NOMO-1 treated with dmso at 0.1 percent for 144 hours (cell line): ENCODE measurements at regions not wholly inside any gene's neighbourhood (a gene's known extent, or its start where the extent isn't known, plus 50 kb on each side); places are given as distances from the start of the nearest gene placed in this dataset.
A peak's percentile ranks its signal among the peaks of the same experiment; 100 is the strongest.
"Not testable (repeated sequence)": the region's sequence is repeated elsewhere in the genome, so short reads cannot be mapped to it uniquely, and the experiment has no call there.

ENCODE experiments used
- DNase-seq: peaks from one replicate; lab custom pipeline; 2025; ENCODE audit not compliant: unreplicated experiment; lab: John Stamatoyannopoulos, UW

DNA sequence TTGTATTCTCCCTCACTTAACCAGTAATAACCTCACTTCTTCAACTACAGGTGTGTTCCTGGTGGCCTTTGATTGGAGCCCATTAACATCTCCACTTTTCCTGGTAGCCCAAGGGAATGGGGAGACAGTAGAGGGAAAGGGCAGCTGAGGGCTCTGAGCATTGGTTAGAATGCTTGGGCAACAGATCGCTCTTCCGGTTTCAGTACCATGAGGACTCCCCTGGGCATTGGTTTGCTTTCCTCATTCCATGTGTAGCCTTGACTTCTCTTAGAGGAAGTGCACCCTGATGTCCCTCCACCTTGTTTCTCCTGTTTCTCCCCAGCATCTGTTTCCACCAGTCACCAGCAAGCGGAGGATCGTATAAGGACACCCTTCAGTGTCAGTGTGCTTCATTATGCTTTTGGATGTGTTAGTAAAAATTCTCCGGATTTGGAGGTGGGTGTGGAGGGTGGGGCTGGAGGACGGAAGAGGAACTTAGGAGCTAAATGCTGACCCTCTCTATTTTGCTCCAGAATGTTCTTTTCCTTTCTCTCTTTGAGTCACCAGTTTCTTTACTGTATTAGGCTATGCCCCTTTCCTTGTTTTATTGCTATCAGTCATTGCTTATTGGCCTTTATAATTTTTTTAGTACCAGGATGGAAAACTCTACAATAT is 50.6 kb upstream of the ZNG1B start:
- DNase-seq = not testable (repeated sequence)

DNA sequence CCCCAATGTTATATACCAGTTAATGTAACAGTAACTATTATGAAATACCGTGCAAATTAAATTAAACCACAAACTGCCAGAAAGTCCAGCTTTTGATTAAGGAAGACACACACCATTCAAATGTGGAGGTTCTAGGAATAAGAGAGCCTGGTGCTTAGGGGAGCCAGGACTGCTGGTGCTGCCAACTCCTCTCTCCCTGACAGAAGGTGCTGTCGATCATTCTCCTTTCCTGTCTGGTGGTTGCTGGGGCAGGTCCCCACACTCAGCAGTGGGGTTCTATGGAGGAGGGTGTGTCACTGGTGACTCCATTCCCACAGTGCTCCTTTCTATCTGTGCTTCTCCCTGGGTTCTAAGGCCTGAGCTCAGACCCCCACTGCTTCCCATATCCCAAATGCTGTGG is 57.9 kb upstream of the ZNG1B start:
- DNase-seq = not testable (repeated sequence)

DNA sequence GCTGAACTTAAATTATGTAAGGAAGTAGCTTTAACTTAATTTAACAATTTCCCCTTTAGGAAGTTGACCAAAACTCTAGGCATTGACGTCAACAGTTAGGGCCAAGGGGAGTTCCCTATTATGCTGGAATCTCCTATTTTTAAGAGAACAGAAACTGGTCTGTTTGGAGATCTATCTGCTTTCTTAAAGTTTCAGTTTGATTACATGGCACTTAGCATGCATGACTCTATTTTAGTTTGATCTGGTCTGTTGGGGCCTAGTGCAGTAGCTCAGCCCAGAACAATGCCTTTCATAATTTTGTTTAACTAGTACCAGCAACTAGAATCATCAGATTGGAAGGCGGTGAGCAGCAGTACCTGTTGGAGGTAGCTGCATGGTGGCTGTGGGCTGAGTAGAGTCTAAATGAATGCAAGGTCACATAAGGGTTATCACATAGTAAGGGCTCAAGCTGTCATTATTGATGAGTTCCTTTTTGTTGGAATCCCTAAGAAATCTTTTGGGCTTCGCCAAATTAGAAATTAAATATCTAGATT is 60.5 kb upstream of the ZNG1B start:
- no peak for DNase-seq

DNA sequence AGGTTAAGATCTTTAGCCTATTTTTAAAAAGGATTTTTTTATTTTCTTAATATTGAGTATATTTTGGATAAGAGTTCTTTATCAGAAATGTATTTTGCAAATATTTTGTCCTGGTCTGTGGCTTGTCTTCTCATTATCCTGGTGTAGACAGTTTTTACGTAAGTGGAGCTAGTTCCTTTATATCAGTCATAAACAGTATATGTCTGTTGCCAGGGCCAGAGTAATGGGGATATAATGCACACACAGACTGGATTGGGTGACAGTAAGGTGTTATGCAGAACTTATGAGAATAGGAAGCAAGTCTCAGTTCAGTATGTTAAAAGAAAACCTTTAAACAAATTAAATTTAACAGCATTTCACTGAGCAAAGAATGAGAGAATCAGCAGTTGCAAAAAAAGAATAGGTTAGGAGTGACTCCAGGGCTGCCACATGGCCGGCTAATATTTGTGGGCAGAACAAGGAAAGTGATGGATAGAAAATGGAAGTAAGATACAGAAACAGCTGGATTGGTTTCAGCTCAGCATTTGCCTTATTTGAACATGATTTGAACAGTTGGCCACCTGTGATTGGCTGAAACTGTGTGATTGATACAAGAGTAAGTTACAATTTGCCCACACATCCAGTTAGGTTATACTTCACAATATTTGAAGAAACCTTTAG is 61.1 kb upstream of the ZNG1B start:
- DNase-seq = no peak

DNA sequence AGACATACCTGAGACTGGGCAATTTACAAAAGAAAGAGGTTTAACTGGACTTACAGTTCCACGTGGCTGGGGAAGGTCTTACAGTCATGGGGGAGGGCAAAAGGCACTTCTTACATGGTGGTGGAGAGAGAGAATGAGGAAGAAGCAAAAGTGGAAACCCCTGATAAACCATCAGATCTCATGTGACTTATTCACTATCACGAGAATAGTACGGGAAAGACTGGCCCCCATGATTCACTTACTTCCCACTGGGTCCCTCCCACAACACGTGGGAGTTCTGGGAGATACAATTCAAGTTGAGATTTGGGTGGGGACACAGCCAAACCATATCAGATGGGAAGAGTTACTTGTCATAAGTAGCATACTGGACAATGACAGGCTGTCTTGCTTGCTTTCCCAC is 62.6 kb upstream of the ZNG1B start:
- not testable (repeated sequence) for DNase-seq

DNA sequence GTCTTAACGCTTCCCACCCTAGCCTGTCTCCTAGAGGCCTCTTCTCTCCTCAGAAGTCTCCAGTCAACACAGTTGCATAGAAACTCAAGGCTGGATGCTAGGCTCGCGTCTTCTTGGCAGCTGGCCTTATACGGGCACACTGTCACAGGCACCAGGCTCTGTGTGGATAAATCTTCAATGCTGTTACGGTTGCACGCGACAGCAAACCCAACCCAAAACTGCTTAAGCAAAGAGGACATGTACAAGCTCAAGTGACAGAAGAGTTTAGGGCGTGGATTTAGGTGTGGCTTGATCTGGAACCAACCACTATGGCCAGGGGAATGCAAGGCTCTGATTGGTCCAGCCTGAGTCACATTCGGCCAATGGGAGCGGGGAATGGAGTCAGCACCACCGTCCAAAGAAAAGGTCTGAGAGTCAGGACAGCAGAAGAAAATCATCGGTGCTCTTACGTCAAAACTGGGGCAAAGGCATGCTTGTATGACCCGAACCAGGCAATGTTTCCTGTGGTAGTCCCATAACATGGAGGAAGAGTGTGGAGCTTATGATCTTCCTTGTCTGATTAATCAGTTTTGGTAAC is 65.1 kb upstream of the ZNG1B start:
- DNase-seq = not testable (repeated sequence)

DNA sequence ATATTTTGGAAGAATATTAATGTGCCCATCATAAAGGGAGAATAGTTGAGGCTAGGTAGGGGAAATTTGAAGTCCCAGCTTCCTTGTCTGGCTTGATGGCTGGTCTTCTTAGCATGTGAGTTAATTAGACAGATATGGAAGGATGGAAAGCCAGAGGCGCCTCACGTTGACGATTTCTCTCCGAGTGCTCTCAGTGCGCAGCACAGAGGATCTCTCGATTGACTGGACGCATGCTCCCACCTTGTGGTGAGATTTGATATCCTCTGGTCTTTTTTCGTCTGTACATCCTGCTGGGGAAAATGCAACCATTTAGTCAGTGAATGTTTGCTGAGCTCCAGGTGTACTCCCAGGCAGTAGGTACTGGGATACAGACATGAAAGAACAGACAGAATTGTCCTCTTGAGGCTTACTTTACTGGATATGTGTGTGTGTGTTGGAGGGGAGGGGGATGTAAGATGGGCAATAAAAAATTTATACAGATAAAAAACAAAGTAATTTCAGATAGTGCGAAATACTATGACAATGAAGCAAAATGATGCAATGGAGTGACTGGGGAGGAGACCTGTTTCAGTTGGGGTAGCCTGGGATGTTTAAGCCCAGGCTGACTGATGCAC is 66.9 kb upstream of the ZNG1B start:
- no peak for DNase-seq

DNA sequence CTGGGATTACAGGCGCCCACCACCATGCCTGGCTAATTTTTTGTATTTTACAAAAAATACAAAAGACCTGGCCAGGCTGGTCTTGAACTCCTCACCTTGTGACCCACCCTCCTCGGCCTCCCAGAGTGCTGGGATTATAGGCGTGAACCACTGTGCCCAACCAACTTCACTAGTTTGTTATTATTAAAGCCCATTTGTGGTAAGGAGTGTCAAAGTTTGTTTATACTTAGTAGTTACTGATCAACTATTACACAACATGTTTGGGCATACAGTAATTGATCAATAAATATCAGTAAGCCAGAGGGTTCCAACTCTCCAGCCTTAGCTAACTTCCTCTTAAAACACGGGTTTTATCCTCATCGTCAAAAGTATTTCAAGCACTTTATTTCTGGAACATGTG is 67.5 kb upstream of the ZNG1B start:
- DNase-seq = no peak

DNA sequence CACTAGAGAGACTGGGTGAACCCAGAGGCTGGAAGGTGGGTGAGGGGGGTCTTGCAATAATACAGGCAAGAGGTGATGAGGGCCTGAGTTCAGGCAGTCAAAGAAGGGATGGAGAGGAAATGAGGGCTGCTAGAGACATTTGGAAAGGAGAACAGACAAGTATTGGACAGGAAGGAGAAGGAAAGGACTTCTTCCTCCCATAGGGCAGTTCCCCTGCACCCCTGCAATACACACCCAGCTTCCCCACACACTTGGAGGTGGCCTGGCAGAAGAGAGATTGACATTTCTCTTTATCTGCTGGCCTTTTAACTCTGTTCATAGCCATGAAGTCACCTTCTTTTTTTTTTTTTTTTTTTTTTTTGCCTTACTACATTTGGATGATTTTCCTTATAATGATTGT is 68.9 kb upstream of the ZNG1B start:
- not testable (repeated sequence) for DNase-seq

DNA sequence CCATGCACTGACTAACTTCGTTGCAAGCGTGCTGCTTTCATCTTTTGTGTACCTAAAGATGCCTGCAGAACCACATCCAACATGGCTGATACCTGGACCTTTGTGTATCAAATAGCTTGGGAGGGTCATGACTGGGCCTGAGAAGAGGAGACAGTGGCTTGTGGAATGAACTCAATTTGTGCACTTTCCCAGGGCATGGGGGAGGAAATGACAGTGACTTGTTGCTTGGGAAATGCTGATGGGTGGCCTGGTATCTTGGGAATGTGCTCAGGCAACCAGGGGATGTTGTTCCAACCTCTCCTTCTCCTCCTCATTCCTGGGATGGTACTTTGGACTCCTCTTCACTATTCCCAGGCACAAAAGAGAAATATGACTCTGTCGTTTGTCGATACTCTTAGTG is 70.7 kb upstream of the ZNG1B start:
- DNase-seq = not testable (repeated sequence)

DNA sequence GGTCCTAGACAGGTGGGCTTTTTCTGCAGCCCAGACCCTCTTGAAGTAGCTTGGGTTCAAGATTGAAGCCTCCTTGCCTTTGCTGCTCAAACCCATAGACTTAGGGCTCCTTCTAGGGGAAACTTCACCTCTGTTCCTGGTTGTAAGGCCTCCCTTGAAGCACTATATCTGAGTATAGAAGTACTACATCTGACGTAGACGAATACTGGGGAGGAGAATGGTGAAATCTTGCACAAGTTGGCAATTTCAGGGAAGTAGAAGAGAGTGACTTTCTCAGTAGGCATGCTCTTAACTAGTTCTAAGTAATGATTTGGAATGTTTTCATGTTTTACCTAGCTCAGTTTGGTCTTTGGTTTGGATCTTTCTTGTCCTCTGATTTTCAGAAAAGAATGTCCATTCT is 71.7 kb upstream of the ZNG1B start:
- peak; percentile 64 for DNase-seq

DNA sequence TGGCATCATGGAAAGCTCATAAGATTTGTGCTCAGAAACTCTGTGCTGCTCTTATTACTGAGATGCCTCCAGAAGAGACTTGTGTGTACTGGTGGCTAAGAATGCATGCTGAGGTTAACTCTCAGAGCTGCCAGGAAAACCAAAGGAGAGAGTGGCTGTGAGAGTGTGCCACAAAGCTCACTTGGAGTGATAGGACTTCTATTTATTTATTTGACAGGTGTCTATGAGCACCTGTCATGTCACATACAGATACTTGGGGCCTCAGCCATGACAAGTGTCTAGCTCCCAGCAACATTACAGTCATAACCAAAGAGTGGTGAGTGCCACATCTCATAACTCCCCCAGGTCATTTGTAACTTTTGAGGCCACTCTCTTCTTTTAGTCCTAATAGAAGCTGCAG is 72.2 kb upstream of the ZNG1B start:
- DNase-seq = not testable (repeated sequence)

DNA sequence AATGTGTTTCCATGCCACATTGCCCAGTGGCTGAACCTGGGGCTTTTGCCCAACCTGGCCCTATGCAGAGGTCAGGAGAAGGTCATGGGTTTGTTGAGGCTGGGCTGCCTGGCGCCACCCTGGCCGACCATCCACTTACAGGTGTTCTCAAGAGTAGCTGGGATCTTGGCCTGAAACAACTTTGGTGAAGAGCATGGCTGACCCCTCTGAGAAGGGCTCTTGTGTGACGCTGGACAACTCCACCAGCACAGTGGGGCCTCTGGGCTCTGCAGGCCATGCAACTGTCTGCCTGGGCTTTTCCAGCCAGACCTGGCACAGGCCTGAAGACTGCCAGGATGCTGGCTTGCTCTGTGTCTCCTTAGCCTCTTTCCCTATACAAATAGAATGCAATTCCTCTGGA is 76.4 kb upstream of the ZNG1B start:
- DNase-seq = no peak

DNA sequence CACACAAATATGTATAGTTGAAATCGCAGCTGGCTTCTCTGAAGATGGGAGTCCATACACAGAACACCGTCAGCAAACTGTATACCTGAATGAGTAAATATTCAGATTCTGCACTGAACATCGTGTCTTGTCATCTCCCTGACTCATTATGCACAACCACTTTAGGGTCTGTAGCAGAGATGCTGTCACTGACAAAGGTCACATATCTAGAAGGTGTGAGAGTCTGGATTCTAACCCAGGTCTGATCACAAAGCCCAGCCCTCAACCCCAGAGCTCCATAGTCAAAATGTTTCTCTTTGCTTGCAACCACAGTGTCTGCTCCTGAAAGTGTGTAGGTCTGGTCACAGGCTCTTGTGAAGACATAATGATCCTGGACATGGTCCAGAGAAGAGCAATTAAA is 78.3 kb upstream of the PAX8 start:
- DNase-seq = no peak

DNA sequence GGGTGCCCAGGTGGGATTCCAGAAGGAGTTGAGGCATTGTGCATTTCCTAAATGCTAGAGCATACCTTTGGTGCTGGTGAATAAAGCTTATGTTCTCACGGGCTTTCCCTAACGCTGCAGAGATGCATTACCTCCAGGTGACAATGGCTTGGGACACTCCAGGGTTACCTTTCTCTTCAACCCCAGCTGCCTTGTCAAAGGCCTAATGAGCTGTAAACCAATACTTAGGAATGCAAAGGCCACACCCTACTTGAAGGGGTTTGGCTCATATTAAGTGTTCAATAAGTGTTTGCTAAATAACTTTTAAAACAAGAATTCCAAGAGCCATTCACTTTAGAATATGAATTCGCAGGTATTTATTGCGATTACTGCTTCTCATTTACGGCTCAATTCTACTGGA is 77.6 kb upstream of the PAX8 start:
- DNase-seq = not testable (repeated sequence)

DNA sequence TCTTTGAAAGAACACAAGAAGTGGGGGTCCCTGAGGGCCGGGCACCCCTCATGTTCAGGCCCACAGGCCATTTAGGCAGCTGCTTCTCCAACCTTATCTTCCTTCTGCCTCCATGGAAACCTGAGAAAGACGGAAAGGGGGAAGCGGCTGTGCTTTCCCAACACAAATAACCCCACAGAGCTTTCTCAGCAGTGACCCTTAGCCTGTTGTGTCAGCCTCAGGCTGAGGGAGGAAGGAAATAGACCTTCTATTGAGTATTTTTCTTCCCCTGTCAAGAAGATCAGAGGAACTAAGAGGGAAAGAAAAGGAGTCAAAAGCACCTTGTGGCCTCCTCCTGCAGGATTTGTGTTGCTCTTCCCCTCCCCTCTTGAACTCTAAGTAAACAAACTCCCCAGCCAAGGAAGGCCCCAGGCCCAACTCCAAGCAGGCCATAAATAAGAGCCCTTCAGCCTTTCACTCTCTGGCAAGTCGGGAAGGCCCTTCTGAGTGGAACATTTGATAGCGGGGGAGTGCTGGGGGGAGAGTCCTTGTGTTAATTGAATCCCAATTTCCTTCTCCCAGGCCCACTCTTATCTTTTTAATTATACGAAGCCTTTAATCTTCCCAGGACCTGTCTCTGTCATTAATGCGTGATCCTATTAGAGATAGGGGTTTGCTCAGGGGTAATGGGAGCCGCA is 76.8 kb upstream of the PAX8 start:
- DNase-seq = not testable (repeated sequence)

DNA sequence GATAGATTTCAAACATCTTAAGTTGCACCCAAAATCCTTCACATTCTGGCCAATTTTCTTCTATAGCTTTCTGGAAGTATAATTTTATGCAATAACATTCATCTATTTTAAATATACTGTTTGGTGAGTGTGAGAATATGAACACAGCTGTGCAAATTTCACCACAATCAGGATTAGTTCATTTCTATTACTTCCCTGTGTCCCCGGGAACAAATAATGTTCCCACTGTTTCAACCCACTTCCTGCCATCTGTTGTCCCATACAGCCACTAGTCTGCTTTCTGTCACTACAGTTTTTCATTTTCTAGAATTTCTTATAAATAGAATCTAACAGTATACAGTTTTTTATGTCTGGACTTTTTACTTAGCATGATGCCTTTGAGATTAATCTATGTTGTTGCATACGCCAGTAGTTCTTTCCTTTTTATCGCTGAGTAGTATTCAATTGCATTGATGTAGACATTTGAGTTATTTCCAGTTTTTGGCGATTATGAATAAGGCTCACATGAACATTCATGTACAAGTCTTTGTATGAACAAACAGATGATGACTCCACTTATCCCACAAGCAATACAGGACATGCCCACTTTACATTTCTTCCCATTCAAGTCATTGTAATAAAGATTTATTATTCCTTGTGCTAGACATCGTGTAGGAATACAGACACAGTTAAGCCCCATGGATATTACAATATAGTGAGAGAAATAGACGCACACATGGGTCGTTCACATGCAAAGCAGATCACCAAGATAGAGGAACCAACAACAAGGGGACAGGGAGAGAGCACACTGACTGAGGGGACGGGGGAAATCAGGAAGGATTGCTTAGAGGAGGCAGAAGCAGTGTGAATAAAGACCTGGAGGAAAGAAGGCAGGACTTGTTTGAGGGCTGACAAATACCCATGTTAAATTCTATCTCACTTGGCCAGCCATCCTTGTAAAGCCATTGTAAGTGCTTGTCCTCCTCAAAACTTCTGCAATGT is 72.9 kb upstream of the PAX8 start:
- no peak for DNase-seq

DNA sequence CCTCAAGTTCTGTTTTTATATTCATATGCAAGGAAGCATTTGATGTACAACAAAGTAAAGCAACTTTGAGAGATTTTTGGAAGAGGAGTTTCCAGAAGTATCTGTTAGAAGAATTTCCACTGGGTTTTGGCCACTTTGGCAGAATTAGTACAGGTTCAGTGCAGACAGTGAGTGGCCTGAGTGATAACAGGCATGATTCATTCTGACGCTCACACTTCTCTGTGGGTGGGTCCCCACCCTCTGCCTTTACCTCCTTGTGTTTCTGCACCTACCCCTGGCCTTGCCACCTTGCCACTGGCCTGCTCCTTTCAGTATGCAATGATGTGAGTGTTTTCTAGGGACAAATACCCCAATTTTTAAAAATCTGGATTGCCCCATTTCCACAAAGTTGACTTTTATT is 65.1 kb upstream of the PAX8 start:
- not testable (repeated sequence) for DNase-seq

DNA sequence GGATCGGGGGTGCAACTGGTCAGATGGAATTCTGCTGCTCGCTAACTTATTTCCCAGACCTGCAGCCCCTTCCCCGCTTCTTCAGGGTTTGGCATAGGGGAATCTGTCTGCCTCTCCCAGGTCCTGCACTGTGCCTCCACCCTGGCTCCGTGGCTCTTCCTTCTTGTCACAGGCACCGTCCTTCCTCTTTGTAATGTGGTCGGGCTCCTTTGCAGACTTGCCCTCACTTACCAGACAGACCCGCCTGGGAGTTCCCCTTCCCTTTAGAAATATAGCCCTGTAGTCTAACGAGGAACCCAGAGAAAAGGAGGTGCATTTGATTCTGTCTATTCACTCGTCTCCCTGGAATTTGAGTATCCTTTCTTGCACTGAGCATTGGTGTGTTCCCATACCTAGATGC is 63.9 kb upstream of the PAX8 start:
- peak; percentile 61 for DNase-seq

DNA sequence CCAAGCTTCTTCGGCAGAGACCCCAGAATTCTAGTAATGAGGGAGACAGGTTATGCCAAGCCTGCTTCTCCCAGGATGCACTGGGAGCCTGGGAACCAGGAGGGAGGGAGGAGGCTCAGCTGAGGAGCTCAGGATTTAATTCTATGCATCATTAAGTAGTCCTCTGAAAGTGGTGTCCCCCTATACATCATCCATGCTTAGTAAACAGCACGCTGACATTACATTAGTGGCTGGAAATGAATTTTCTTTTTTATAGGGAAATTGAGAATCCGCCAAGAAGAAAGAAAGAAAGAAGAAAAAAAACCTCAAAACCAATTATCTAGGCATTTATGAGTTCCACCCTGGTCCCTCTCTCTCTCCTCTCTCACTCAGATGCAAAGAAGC is 63.1 kb upstream of the PAX8 start:
- not testable (repeated sequence) for DNase-seq
